ENCODE measurements at regions not wholly inside any gene's neighbourhood (a gene's known extent, or its start where the extent isn't known, plus 50 kb on each side); places are given as distances from the start of the nearest gene placed in this dataset.

GRCh38 chr9:81266674-81267073, 422.7 kb downstream of the TLE1 start (continued):
- no peak for TF ChIP-seq HOXD1 (CRISPR knock-in tag; IDR thresholded peaks at IDR 0.05)
- TF ChIP-seq FOXP4 (CRISPR knock-in tag; IDR thresholded peaks at IDR 0.05): no peak
- no peak for TF ChIP-seq USF2 (IDR thresholded peaks at IDR 0.05; ENCODE audit: low read depth, low read length)
- no peak for TF ChIP-seq USF2 (CRISPR knock-in tag; IDR thresholded peaks at IDR 0.05; ENCODE audit: borderline replicate concordance)
- TF ChIP-seq ZNF652 (CRISPR knock-in tag; IDR thresholded peaks at IDR 0.05; ENCODE audit: borderline replicate concordance, low read depth): no peak
- no peak for TF ChIP-seq MXI1 (IDR thresholded peaks at IDR 0.05; ENCODE audit: borderline replicate concordance, low read depth, low read length)
- TF ChIP-seq ZNF746 (CRISPR knock-in tag; IDR thresholded peaks at IDR 0.05): no peak

- no peak overlapping the region for H3K27ac ChIP-seq (ENCODE audit: extremely low read length, insufficient read depth, low read length)
- no peaks in the 10 kb centered on the region for H4K20me1 ChIP-seq (ENCODE audit: insufficient read depth, low read length)
- ChIA-PET CTCF (ENCODE audit: low intra/inter-chr PET ratio, low total read pairs) (no interaction called here), POLR2A (no interaction called here)
- DNase-seq (ENCODE audit: low spot score): no peak
- BruUV-seq (replicated peaks): no TSS peak
- in situ Hi-C loops (cut with HindIII; ENCODE audit: extremely low pct_ligation_motif_present, low pct_unique_long_range_greater_than_20kb): no loop called here
- no peak for ATAC-seq
- TF ChIP-seq REL (CRISPR knock-in tag; conservative IDR thresholded peaks at IDR 0.05) (no peak), ZBTB14 (CRISPR knock-in tag; IDR thresholded peaks at IDR 0.05) (no peak), ZBED4 (CRISPR knock-in tag; IDR thresholded peaks at IDR 0.05; ENCODE audit: borderline replicate concordance) (no peak), ZNF576 (CRISPR knock-in tag; IDR thresholded peaks at IDR 0.05) (no peak), ISX (CRISPR knock-in tag; conservative IDR thresholded peaks at IDR 0.05) (no peak), ZNF749 (CRISPR knock-in tag; IDR thresholded peaks at IDR 0.05; ENCODE audit: borderline replicate concordance) (no peak), ZNF615 (CRISPR knock-in tag; IDR thresholded peaks at IDR 0.05; ENCODE audit: borderline replicate concordance) (no peak), NBN (conservative IDR thresholded peaks at IDR 0.05) (no peak)
- no peaks in the 10 kb centered on the region for H3K4me1 ChIP-seq (ENCODE audit: insufficient read depth, low read length)
- no peak for FAIRE-seq
- H3K4me2 ChIP-seq (ENCODE audit: low read depth, low read length): no peak overlapping the region
- no peaks in the 10 kb centered on the region for H3K36me3 ChIP-seq (replicated peaks in 1 of 2; ENCODE audit: control insufficient read depth in 1 of 2, insufficient read depth in 2 of 2, low read length in 2 of 2)
- 17% methylated on average over 2 of the region's 2 CpGs for WGBS (ENCODE audit: low lambda C conversion rate)
- H3K79me2 ChIP-seq (ENCODE audit: insufficient read depth, low read length): no peaks in the 10 kb centered on the region
- intact Hi-C loops (cut with micrococcal nuclease; ENCODE audit: unreplicated experiment): no loop called here
- H3K27me3 ChIP-seq (ENCODE audit: control insufficient read depth in 1 of 2, insufficient read depth in 2 of 2, low read length in 2 of 2): no peaks in the 10 kb centered on the region
- H3K9me3 ChIP-seq (ENCODE audit: low read length): no peaks in the 10 kb centered on the region
- no peak overlapping the region for H2AFZ ChIP-seq (ENCODE audit: low read length)
- H3K9ac ChIP-seq (ENCODE audit: insufficient read depth, low read depth, low read length): no peak overlapping the region
- no peak overlapping the region for H3K4me3 ChIP-seq (replicated peaks in 1 of 3; ENCODE audit: insufficient read depth in 1 of 3, low read depth in 2 of 3, low read length in 3 of 3)
Measured at GRCh38 chr9:81266086-81266485, 423.3 kb downstream of the TLE1 start.
